Ectodermal cell (in vitro differentiated cells): ENCODE measurements at regions not wholly inside any gene's neighbourhood (a gene's known extent, or its start where the extent isn't known, plus 50 kb on each side); places are given as distances from the start of the nearest gene placed in this dataset.
A peak's percentile ranks its signal among the peaks of the same experiment; 100 is the strongest.
"Not testable (repeated sequence)": the region's sequence is repeated elsewhere in the genome, so short reads cannot be mapped to it uniquely, and the experiment has no call there.

Experiments
- H3K27ac ChIP-seq: 2 replicates; pipeline ENCODE4 v1.7.0; 2013; ENCODE audit warnings: mild to moderate bottlenecking, low read depth, low read length; ENCODE audit not compliant: insufficient read depth, poor library complexity, severe bottlenecking
- H3K27me3 ChIP-seq: 2 replicates; pipeline ENCODE4 v1.7.0; 2013; ENCODE audit warnings: mild to moderate bottlenecking, low read length; ENCODE audit not compliant: insufficient read depth, control insufficient read depth, poor library complexity, severe bottlenecking
- H3K36me3 ChIP-seq: one replicate; pipeline ENCODE4 v1.7.0; 2013; ENCODE audit warnings: low read length; ENCODE audit not compliant: control insufficient read depth, insufficient read depth
- H3K4me1 ChIP-seq: one replicate; pipeline ENCODE4 v1.7.0; 2013; ENCODE audit warnings: low read length; ENCODE audit not compliant: control insufficient read depth, insufficient read depth
- H3K4me3 ChIP-seq: 2 replicates; pipeline ENCODE4 v1.7.0; 2013; ENCODE audit warnings: low read depth, low read length, control low read depth; ENCODE audit not compliant: insufficient read depth
- H3K9me3 ChIP-seq: 2 replicates; pipeline ENCODE4 v1.7.0; 2013; ENCODE audit warnings: mild to moderate bottlenecking, low read length, moderate library complexity; ENCODE audit not compliant: control insufficient read depth
- WGBS, 2 experiments: methylation state at CpG; one replicate each; pipeline ENCODE4 v1.1.7; 2013; ENCODE audit warnings: missing lambda C conversion rate in 2 of 2; 5-methylcytosine and 5-hydroxymethylcytosine counted together

DNA sequence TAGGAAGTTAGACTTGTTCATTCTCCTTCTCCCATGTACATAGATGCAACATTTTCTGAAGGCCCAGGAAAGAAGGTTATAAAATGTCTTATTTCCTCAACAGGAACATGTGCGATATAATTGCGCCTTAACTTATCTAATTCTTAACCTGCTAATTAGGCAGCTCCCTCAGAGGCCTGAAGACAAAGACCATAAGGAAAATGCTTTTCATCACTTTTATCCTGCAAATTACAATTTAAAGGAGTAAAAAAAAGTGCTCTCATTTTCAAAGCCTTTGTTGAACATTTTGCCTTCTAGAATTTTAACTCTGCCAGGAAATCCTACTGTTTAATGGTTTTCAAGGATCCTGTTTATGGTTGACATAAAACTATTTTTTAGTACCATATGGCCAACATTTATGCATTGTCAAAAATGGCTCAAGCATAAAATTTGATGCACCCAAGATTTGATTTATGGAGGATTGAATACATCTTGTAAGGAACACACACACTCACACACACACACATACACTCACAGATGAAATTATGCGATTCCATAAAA is 660.4 kb upstream of the TMEM132C start:
- H3K36me3 ChIP-seq, result no peaks in the 10 kb centered on the region
- WGBS, 2 experiments, result 87 to 95% methylated on average over 2 to 3 of the region's 3 CpGs
- no peaks in the 10 kb centered on the region for H3K4me1 ChIP-seq
- H3K4me3 ChIP-seq, result no peak overlapping the region
- H3K27me3 ChIP-seq, result no peaks in the 10 kb centered on the region
- H3K9me3 ChIP-seq, result no peaks in the 10 kb centered on the region
- no peak overlapping the region for H3K27ac ChIP-seq

DNA sequence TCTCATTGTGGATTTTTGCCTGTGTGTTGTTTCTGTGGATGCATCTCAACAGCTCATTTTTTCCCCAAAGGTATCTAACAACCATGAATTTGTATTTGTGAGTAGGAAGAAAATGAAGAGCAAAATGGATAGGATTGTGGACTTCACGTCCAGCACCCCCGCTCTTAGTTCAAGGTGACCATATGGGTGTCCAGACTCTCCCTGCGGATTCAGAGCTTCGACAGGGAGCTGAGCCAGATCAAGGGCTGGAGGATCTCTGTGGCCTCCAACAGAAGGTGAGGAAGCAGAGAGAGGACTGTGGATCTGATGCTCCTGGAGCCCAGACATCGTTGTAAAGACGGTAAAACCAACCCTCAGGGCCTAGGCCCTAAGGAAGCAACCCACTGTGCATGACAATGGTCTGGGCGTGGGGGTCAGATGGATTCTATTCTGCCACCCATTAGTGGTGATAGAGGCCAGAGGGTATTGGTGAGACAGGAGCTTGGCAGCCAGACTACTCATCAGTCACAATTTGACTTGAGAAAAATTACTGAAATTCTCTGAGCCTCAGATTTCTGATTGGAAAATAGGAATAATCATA is 659.7 kb upstream of the TMEM132C start:
- 76 to 80% methylated on average over 7 of the region's 7 CpGs for WGBS, 2 experiments
- no peak overlapping the region for H3K27ac ChIP-seq
- H3K4me1 ChIP-seq, result no peaks in the 10 kb centered on the region
- H3K9me3 ChIP-seq, result no peaks in the 10 kb centered on the region
- H3K27me3 ChIP-seq, result no peaks in the 10 kb centered on the region
- no peaks in the 10 kb centered on the region for H3K36me3 ChIP-seq
- H3K4me3 ChIP-seq, result no peak overlapping the region

DNA sequence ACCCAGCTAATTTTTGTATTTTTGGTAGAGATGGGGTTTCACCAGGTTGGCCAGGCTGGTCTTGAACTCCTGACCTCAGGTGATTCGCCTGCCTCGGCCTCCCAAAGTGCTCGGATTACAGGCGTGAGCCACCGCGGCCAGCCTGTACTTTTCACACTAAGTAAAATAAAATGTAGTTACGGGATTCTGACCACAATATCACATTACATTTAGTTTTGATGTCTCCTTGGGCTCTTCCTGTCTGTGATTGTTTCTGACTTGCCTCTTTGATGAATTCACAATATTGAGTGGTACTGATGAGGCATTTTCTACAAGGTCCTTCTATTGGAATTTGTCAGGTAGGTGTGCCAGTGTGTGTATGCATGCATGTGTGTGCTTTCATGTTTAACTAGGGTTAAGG is 658.6 kb upstream of the TMEM132C start:
- H3K27ac ChIP-seq, H3K4me1 ChIP-seq, H3K4me3 ChIP-seq, H3K9me3 ChIP-seq, H3K27me3 ChIP-seq, H3K36me3 ChIP-seq: not testable (repeated sequence)
- WGBS, 2 experiments, result 93 to 95% methylated on average over 7 of the region's 7 CpGs

DNA sequence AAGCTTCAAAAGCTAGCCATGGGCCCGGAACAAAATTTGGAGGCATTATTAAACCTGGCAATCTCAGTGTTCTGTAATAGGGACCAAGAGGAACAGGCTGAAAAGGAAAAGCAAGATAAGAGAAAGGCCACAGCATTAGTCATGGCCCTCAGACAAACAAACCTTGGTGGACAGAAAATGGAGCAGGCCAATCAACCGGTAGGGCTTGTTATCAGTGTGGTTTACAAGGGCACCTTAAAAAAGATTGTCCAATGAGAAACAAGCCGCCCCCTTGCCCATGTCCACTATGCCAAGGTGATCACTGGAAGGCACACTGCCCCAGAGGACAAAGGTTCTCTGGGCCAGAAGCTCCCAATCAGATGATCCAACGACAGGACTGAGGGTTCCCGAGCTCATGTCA is 653.9 kb upstream of the TMEM132C start:
- no peaks in the 10 kb centered on the region for H3K36me3 ChIP-seq
- no peak overlapping the region for H3K4me3 ChIP-seq
- no peaks in the 10 kb centered on the region for H3K9me3 ChIP-seq
- no peaks in the 10 kb centered on the region for H3K4me1 ChIP-seq
- WGBS, 2 experiments, result 94 to 95% methylated on average over 5 of the region's 5 CpGs
- no peaks in the 10 kb centered on the region for H3K27me3 ChIP-seq
- no peak overlapping the region for H3K27ac ChIP-seq

DNA sequence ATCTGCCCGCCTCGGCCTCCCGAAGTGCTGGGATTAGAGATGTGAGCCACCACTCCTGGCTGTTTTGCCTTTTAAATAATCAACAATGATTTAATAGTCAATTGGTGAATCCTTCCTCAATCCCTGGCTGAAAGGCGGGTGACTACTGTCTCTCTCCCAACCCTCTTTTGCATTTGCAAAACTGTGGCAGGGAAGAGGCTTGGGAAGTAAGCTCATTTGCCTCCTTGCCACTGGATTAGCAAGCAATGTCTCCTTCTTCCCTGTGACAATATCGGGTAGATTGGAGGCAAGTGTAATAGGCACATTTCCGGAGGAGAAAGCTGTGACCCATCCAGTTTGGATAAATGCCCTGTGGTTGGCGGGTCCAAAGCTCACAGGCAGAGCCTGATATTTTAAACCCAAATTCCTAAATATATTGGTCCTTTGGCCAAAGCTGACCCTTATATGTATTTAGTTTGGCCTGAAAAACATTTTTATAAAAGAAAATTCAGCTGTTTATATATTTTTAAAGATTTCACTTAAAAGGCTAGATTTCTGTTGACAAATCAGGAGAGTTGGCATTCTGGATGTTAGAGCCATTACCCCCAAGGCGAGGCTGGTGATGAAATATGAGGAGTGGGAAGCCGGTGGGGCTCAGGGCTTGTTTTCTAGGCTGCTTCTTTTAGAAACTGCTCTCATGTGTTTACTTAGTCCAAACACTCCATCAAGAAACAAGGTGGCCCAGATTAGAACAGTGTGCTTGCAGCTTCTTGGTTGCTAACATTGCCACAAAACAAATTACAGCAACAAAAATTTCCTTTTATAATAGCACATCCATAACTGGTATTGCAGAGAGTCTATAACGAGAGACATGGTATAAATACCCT is 646.9 kb upstream of the TMEM132C start:
- Histone ChIP-seq H3K4me1 (peaks cover 11% of the 10 kb centered on the region), H3K27ac (peak overlapping the region; percentile 9), H3K9me3 (no peaks in the 10 kb centered on the region), H3K36me3 (no peaks in the 10 kb centered on the region), H3K27me3 (no peaks in the 10 kb centered on the region), H3K4me3 (no peak overlapping the region)
- WGBS, 2 experiments, result 49 to 56% methylated on average over 8 to 9 of the region's 10 CpGs

DNA sequence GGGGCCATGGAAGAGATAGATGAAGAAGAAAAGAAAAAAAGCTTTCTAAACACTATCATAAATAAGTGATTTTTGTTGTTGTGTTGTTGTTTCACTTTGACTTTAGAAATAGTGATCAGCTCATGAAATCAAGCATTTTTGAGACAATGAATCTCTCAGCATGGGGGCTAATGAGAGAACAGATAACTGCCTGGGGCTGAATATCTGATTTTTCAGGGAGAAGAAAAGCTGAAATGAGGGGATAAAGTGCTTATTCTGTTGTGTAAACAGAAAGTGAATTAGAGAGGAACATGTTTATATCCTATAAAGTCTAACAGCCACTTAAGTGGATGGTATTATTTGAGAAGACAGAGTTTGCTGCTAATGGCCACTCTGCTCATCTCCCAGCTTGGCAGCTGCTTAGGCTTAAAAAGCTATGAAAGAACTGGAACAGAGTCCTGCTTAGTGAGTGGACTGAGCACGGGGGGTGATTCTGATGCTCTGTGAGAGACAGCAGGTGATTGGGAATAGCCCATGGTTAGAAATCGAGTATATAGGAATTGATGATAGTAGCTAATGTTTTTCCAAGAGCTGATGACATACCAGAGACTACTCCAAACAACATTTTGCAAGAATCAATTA is 646.1 kb upstream of the TMEM132C start:
- no peaks in the 10 kb centered on the region for H3K9me3 ChIP-seq
- H3K27me3 ChIP-seq, result no peaks in the 10 kb centered on the region
- H3K4me3 ChIP-seq, result no peak overlapping the region
- H3K36me3 ChIP-seq, result no peaks in the 10 kb centered on the region
- H3K27ac ChIP-seq, result peak overlapping the region; percentile 30
- 35 to 71% methylated on average over 1 to 2 of the region's 2 CpGs for WGBS, 2 experiments
- H3K4me1 ChIP-seq, result peaks cover 11% of the 10 kb centered on the region

DNA sequence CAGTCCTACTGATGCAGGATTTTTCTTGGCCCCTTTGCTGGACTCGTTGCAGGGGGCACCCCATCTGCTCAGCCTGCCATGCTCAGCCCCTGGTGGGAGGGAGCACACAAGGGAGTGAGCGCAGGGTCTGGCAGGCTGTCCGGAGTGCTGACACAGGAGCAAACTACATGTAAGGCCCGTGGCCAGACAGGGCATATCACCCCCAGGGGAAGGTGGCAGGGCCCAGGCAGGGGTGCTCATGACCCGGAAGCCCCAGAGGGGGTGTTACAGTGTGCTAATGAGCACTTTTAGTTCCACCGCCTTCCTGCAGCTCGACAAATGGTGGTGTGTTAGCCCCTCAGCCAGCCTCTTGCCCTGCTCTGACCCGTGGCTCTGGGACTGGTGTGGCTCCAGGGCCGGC is 645.6 kb upstream of the TMEM132C start:
- no peaks in the 10 kb centered on the region for H3K36me3 ChIP-seq
- peaks cover 11% of the 10 kb centered on the region for H3K4me1 ChIP-seq
- 78 to 83% methylated on average over 9 of the region's 9 CpGs for WGBS, 2 experiments
- no peak overlapping the region for H3K4me3 ChIP-seq
- no peak overlapping the region for H3K27ac ChIP-seq
- H3K27me3 ChIP-seq, result no peaks in the 10 kb centered on the region
- H3K9me3 ChIP-seq, result no peaks in the 10 kb centered on the region

DNA sequence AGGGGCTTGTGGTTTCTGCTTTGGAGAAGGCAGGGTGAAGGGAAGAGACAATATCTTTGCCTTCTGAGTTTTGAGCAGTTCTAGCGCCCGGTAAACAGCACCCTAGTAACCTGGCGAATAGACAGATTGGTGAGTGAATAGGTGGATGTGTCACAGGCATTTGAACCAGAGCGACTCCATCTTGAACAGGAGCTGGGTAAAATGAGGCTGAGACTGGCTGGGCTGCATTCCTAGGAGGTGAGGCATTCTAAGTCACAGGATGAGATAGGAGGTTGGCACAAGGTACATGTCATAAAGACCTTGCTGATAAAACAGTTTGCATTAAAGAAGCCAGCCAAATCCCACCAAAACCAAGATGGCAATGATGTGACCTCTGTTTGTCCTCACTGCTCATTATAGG is 643.6 kb upstream of the TMEM132C start:
- Histone ChIP-seq H3K4me1 (peaks cover 11% of the 10 kb centered on the region), H3K27ac (no peak overlapping the region), H3K27me3 (no peaks in the 10 kb centered on the region), H3K36me3 (no peaks in the 10 kb centered on the region), H3K4me3 (no peak overlapping the region), H3K9me3 (no peaks in the 10 kb centered on the region)
- 96 to 97% methylated on average over 4 of the region's 4 CpGs for WGBS, 2 experiments

DNA sequence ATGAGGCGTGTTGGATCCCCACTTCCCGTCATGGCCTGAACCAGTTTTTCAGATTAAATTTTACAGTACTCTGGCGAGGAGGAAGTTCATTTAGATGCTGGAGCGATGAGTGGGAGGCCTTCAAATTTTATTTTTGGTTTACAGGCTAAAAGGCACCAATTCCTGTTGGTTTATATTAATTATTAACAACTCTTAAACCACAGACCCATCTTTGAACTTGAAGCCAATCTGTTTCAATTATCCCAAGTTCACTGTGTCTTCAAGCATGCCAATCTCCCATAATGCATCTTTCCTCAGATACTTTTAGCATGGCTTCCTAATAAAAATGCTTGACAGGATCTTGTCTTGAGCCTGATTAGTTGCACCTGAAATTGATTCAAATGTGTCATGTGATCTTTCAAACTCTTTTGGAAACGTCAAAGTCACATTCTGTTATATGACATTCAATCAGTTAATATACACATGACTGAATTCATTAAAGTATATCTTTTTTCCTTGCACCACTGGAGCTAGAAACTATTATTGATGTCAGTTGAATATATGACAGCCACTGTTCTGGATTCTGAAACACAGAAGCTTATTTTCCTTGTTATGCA is 641.7 kb upstream of the TMEM132C start:
- Histone ChIP-seq H3K27ac (no peak overlapping the region), H3K4me3 (no peak overlapping the region), H3K36me3 (no peaks in the 10 kb centered on the region), H3K4me1 (peaks cover 10% of the 10 kb centered on the region), H3K9me3 (no peaks in the 10 kb centered on the region), H3K27me3 (no peaks in the 10 kb centered on the region)
- WGBS, 2 experiments, result 81 to 90% methylated on average over 5 of the region's 5 CpGs

DNA sequence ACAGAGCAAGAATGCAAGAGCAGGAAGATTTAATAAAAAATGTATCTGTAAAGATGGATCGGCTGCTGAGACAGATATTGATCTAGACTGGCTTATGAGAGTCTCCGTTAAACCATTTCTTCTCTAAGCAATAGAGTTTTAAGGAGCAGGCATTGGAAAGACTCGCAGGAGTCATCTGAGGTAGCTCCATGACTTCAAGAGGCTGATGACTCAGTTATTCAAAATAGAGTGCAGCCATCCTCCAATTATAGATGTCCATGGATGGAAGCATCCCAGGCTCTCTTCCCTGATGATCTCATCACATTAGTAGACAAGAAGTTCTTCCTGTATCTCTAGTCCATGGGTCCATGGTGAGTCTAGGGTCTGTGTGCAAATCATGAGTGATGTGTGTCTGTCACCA is 638.3 kb upstream of the TMEM132C start:
- H3K4me1 ChIP-seq, result no peaks in the 10 kb centered on the region
- H3K9me3 ChIP-seq, result no peaks in the 10 kb centered on the region
- no peaks in the 10 kb centered on the region for H3K36me3 ChIP-seq
- no peak overlapping the region for H3K4me3 ChIP-seq
- no peaks in the 10 kb centered on the region for H3K27me3 ChIP-seq
- no peak overlapping the region for H3K27ac ChIP-seq
- WGBS, 2 experiments, result 95 to 97% methylated on average over 3 of the region's 3 CpGs
